ENCODE measurements at regions not wholly inside any gene's neighbourhood (a gene's known extent, or its start where the extent isn't known, plus 50 kb on each side); places are given as distances from the start of the nearest gene placed in this dataset.

- no peak overlapping the region for H2AFZ ChIP-seq (ENCODE audit: low read length)
- no peaks in the 10 kb centered on the region for H3K79me2 ChIP-seq (ENCODE audit: insufficient read depth, low read length)
- no peaks in the 10 kb centered on the region for H3K9me3 ChIP-seq (ENCODE audit: control insufficient read depth, low read depth, low read length)
- H3K36me3 Mint-ChIP-seq (ENCODE audit: insufficient read depth in 1 of 3, low read depth in 3 of 3) = no peaks in the 10 kb centered on the region
- H3K14ac ChIP-seq (ENCODE audit: insufficient read depth, low read length) = no peak overlapping the region
- no peak overlapping the region; a peak in 1 of 7 replicates for H3K27ac Mint-ChIP-seq
- no peaks in the 10 kb centered on the region for H3K27me3 Mint-ChIP-seq (ENCODE audit: low read depth)
- H3K4me3 Mint-ChIP-seq = no peak overlapping the region
- H3K4ac ChIP-seq (ENCODE audit: low read depth, low read length) = no peak overlapping the region
- H3K56ac ChIP-seq (ENCODE audit: insufficient read length, low read depth, low read length) = no peak overlapping the region
- H3K23me2 ChIP-seq (ENCODE audit: insufficient read length, low read depth, low read length, poor library complexity, severe bottlenecking) = no peaks in the 10 kb centered on the region
- no peak overlapping the region for H3K9ac ChIP-seq (ENCODE audit: extremely low read depth, insufficient read length, low read length)
- no peak overlapping the region for H2AK5ac ChIP-seq (ENCODE audit: insufficient read length, low read length)
- H3K4me1 ChIP-seq (ENCODE audit: insufficient read depth, low read length) = peaks cover 4% of the 10 kb centered on the region; the same call in 1 of the 2 replicates
- no peak overlapping the region for H3K18ac ChIP-seq (ENCODE audit: insufficient read length, low read depth, low read length)
- H4K91ac ChIP-seq (ENCODE audit: insufficient read length, low read depth, low read length) = no peak overlapping the region
- H2BK20ac ChIP-seq (ENCODE audit: low read depth, low read length, poor library complexity, severe bottlenecking) = no peak overlapping the region
- no peak overlapping the region for H4K5ac ChIP-seq (ENCODE audit: insufficient read length, low read depth, low read length)
- H3K79me1 ChIP-seq (ENCODE audit: insufficient read depth, low read depth, low read length, poor library complexity, severe bottlenecking) = no peaks in the 10 kb centered on the region
- H2BK5ac ChIP-seq (ENCODE audit: insufficient read length, low read length) = no peak overlapping the region
- no peak overlapping the region for H2BK12ac ChIP-seq (ENCODE audit: insufficient read length, low read depth, low read length)
- H2BK120ac ChIP-seq (ENCODE audit: low read depth, low read length, poor library complexity, severe bottlenecking) = no peak overlapping the region
- H3K23ac ChIP-seq (ENCODE audit: insufficient read length, low read depth, low read length) = no peak overlapping the region
- peaks cover 0 to 2% of the 10 kb centered on the region in 2 experiments; a peak in 1 of 5 replicates for H3K9me3 Mint-ChIP-seq
- H3K4me1 Mint-ChIP-seq = peaks cover 6 to 10% of the 10 kb centered on the region in 2 experiments
- no peak overlapping the region for H3K4me2 ChIP-seq (ENCODE audit: insufficient read depth, insufficient read length, low read length)
- H3K27me3 ChIP-seq (ENCODE audit: insufficient read depth, low read length) = no peaks in the 10 kb centered on the region
- DNase-seq = no peak
- no CpG with 5 or more reads among the region's 3 CpGs for WGBS (ENCODE audit: extremely low coverage, insufficient read length, low lambda C conversion rate)
- TF ChIP-seq CTCF (conservative IDR thresholded peaks at IDR 0.05) = no peak
- no peak overlapping the region for H3K27ac ChIP-seq (ENCODE audit: insufficient read length, low read depth, low read length)
- H4K8ac ChIP-seq (replicated peaks; ENCODE audit: insufficient read length, low read depth, low read length) = no peak overlapping the region
- H3T11ph ChIP-seq (ENCODE audit: low read length) = no peak overlapping the region
- H4K20me1 ChIP-seq (ENCODE audit: control insufficient read depth, insufficient read depth, insufficient read length) = no peaks in the 10 kb centered on the region
- no peak overlapping the region for H2BK15ac ChIP-seq (ENCODE audit: low read depth, low read length)
These were observed 94.8 kb upstream of the ANKRD28 start for GRCh38 chr3:15892311-15893227.
